H9 (cell line): ENCODE measurements at regions not wholly inside any gene's neighbourhood (a gene's known extent, or its start where the extent isn't known, plus 50 kb on each side); places are given as distances from the start of the nearest gene placed in this dataset.

Experiments used
- DNase-seq: peaks from one replicate; pipeline ENCODE4 v3.0.0-alpha.2; 2017
- H2AFZ ChIP-seq: one replicate; pipeline ENCODE4 v1.6.1; 2013; ENCODE audit warnings: mild to moderate bottlenecking, low read length, control low read depth, moderate library complexity
- H2AK5ac ChIP-seq: 2 replicates; pipeline ENCODE4 v1.6.1; 2013; ENCODE audit warnings: low read length, control low read depth, mixed read lengths; ENCODE audit not compliant: insufficient read length
- H2BK120ac ChIP-seq: one replicate; pipeline ENCODE4 v1.6.1; 2013; ENCODE audit warnings: low read depth, mild to moderate bottlenecking, low read length, control low read depth, inconsistent platforms; ENCODE audit not compliant: poor library complexity, severe bottlenecking
- H2BK12ac ChIP-seq: 2 replicates; pipeline ENCODE4 v1.6.1; 2013; ENCODE audit warnings: low read length, control low read depth, mixed read lengths, low read depth; ENCODE audit not compliant: insufficient read length
- H2BK15ac ChIP-seq: 2 replicates; pipeline ENCODE4 v1.6.1; 2013; ENCODE audit warnings: low read depth, low read length, control low read depth
- H2BK20ac ChIP-seq: one replicate; pipeline ENCODE4 v1.6.1; 2013; ENCODE audit warnings: low read depth, mild to moderate bottlenecking, low read length, control low read depth, inconsistent platforms; ENCODE audit not compliant: poor library complexity, severe bottlenecking
- H2BK5ac ChIP-seq: 2 replicates; pipeline ENCODE4 v1.6.1; 2013; ENCODE audit warnings: low read length, control low read depth, mixed read lengths; ENCODE audit not compliant: insufficient read length
- H3K14ac ChIP-seq: 2 replicates; pipeline ENCODE4 v1.6.1; 2013; ENCODE audit warnings: low read length, control low read depth; ENCODE audit not compliant: insufficient read depth
- H3K18ac ChIP-seq: 2 replicates; pipeline ENCODE4 v1.6.1; 2013; ENCODE audit warnings: low read depth, mild to moderate bottlenecking, mixed read lengths, low read length, control low read depth; ENCODE audit not compliant: insufficient read length
- H3K23ac ChIP-seq: 2 replicates; pipeline ENCODE4 v1.6.1; 2013; ENCODE audit warnings: low read length, control low read depth, mixed read lengths, low read depth; ENCODE audit not compliant: insufficient read length
- H3K23me2 ChIP-seq: 2 replicates; pipeline ENCODE4 v1.6.1; 2013; ENCODE audit warnings: low read depth, mild to moderate bottlenecking, mixed read lengths, low read length, control low read depth; ENCODE audit not compliant: insufficient read length, poor library complexity, severe bottlenecking
- H3K27ac ChIP-seq: 2 replicates; pipeline ENCODE4 v1.5.1; 2013; ENCODE audit warnings: low read length, control low read depth, mixed read lengths, low read depth; ENCODE audit not compliant: insufficient read length
- H3K27me3 ChIP-seq: 2 replicates; pipeline ENCODE4 v1.6.1; 2013; ENCODE audit warnings: low read length, control low read depth, inconsistent platforms; ENCODE audit not compliant: insufficient read depth
- H3K4ac ChIP-seq: 2 replicates; pipeline ENCODE4 v1.6.1; 2013; ENCODE audit warnings: low read depth, mild to moderate bottlenecking, control low read depth, inconsistent platforms, low read length, moderate library complexity
- H3K4me1 ChIP-seq: 2 replicates; pipeline ENCODE4 v1.6.1; 2013; ENCODE audit warnings: low read length, control low read depth, inconsistent platforms; ENCODE audit not compliant: insufficient read depth
- H3K4me2 ChIP-seq: 2 replicates; pipeline ENCODE4 v1.6.1; 2013; ENCODE audit warnings: low read length, control low read depth, mixed read lengths; ENCODE audit not compliant: insufficient read length, insufficient read depth
- H3K56ac ChIP-seq: 2 replicates; pipeline ENCODE4 v1.6.1; 2013; ENCODE audit warnings: low read depth, mild to moderate bottlenecking, mixed read lengths, low read length, control low read depth; ENCODE audit not compliant: insufficient read length
- H3K79me1 ChIP-seq: 2 replicates; pipeline ENCODE4 v1.6.1; 2013; ENCODE audit warnings: low read depth, mild to moderate bottlenecking, moderate library complexity, low read length, control low read depth, inconsistent platforms; ENCODE audit not compliant: insufficient read depth, poor library complexity, severe bottlenecking
- H3K79me2 ChIP-seq: 2 replicates; pipeline ENCODE4 v1.6.1; 2013; ENCODE audit warnings: low read length, control low read depth, inconsistent platforms; ENCODE audit not compliant: insufficient read depth
- H3K9ac ChIP-seq: 2 replicates; pipeline ENCODE4 v1.6.1; 2013; ENCODE audit warnings: low read length, control low read depth, mixed read lengths; ENCODE audit not compliant: insufficient read length; ENCODE audit errors: extremely low read depth
- H3K9me3 ChIP-seq: one replicate; pipeline ENCODE4 v1.6.1; 2013; ENCODE audit warnings: low read depth, low read length, inconsistent platforms; ENCODE audit not compliant: control insufficient read depth
- H3T11ph ChIP-seq: one replicate; pipeline ENCODE4 v1.6.1; 2013; ENCODE audit warnings: mild to moderate bottlenecking, low read length, control low read depth, inconsistent platforms
- H4K20me1 ChIP-seq: one replicate; pipeline ENCODE4 v1.6.1; 2013; ENCODE audit not compliant: control insufficient read depth, insufficient read length, insufficient read depth
- H4K5ac ChIP-seq: 2 replicates; pipeline ENCODE4 v1.6.1; 2013; ENCODE audit warnings: low read depth, mild to moderate bottlenecking, mixed read lengths, low read length, control low read depth; ENCODE audit not compliant: insufficient read length
- H4K8ac ChIP-seq: replicated peaks from 2 replicates; pipeline ENCODE4 v1.6.1; 2013; ENCODE audit warnings: low read length, control low read depth, mixed read lengths, low read depth; ENCODE audit not compliant: insufficient read length
- H4K91ac ChIP-seq: 2 replicates; pipeline ENCODE4 v1.6.1; 2013; ENCODE audit warnings: low read depth, mild to moderate bottlenecking, moderate library complexity, mixed read lengths, low read length, control low read depth; ENCODE audit not compliant: insufficient read length
- H3K27ac Mint-ChIP-seq, 3 experiments: 2 replicates in 2 of 3; 3 replicates in 1 of 3; pipeline ENCODE4 v1.8.0; 2020 to 2021; ENCODE audit warnings: mixed read lengths in 3 of 3, mild to moderate bottlenecking in 1 of 3, moderate library complexity in 1 of 3
- H3K27me3 Mint-ChIP-seq: 2 replicates; pipeline ENCODE4 v1.8.0; 2021; ENCODE audit warnings: low read depth, mild to moderate bottlenecking, moderate library complexity, mixed read lengths
- H3K36me3 Mint-ChIP-seq, 3 experiments: 2 replicates in 2 of 3; 3 replicates in 1 of 3; pipeline ENCODE4 v1.8.0; 2020 to 2021; ENCODE audit warnings: low read depth in 3 of 3, mixed read lengths in 3 of 3; ENCODE audit not compliant: insufficient read depth in 1 of 3
- H3K4me1 Mint-ChIP-seq, 2 experiments: 2 replicates each; pipeline ENCODE4 v1.8.0; 2020; ENCODE audit warnings: mixed read lengths in 2 of 2
- H3K4me3 Mint-ChIP-seq, 2 experiments: 2 replicates in 1 of 2; 3 replicates in 1 of 2; pipeline ENCODE4 v1.8.0; 2020 to 2021; ENCODE audit warnings: mild to moderate bottlenecking in 2 of 2, mixed read lengths in 2 of 2, moderate library complexity in 1 of 2
- H3K9me3 Mint-ChIP-seq, 2 experiments: 2 replicates in 1 of 2; 3 replicates in 1 of 2; pipeline ENCODE4 v1.8.0; 2020; ENCODE audit warnings: mild to moderate bottlenecking in 2 of 2, mixed read lengths in 2 of 2, moderate library complexity in 1 of 2
- WGBS: extraction: QIAGEN DNeasy Blood & Tissue Kit; methylation state at CpG from one replicate; pipeline ENCODE4 v1.1.7; 2013; ENCODE audit warnings: missing lambda C conversion rate, low lambda C conversion rate, mixed read lengths; ENCODE audit not compliant: insufficient read length; ENCODE audit errors: extremely low coverage; 5-methylcytosine and 5-hydroxymethylcytosine counted together
- TF ChIP-seq, protein P1 (sequence below): fragments of 200-600 bp; sonication (generic); conservative IDR thresholded peaks from 3 replicates; pipeline ENCODE4 v1.8.0; 2021; ENCODE audit warnings: antibody characterized with exemption, mild to moderate bottlenecking

DNA sequence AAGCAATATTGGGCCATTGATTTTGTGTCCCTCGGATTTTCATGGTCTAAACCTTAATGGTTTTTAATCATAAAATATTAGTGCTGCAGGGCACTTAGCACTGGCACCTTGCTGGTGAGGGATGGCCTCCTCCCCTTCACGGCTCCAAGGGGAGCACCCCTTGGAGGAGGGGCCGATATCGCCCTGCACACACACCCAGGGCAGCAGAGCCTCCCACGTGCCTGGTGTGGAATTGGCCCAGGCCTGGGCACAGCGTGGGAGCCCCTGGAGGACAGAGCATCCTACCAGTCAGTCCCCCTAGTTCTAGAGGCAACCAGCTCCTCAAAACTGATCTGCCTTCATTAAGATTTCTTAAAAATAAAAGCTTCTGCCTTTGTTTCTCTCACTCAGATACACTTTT lies 90.7 kb upstream of the CSF3R start:
- Histone ChIP-seq H3K56ac (no peak overlapping the region), H3K79me1 (no peaks in the 10 kb centered on the region), H4K91ac (no peak overlapping the region), H3K9me3 (no peaks in the 10 kb centered on the region), H2BK120ac (no peak overlapping the region), H3K4ac (no peak overlapping the region), H3T11ph (no peak overlapping the region), H3K4me1 (no peaks in the 10 kb centered on the region), H2BK15ac (no peak overlapping the region), H3K23me2 (no peaks in the 10 kb centered on the region), H3K27ac (no peak overlapping the region), H2BK5ac (no peak overlapping the region), H4K5ac (no peak overlapping the region), H3K4me2 (no peak overlapping the region), H2AK5ac (no peak overlapping the region), H4K20me1 (no peaks in the 10 kb centered on the region), H3K14ac (no peak overlapping the region), H3K23ac (no peak overlapping the region), H2AFZ (no peak overlapping the region), H2BK20ac (no peak overlapping the region), H2BK12ac (no peak overlapping the region), H4K8ac (no peak overlapping the region), H3K27me3 (no peaks in the 10 kb centered on the region), H3K79me2 (no peaks in the 10 kb centered on the region), H3K18ac (no peak overlapping the region), H3K9ac (no peak overlapping the region)
- TF ChIP-seq, protein P1, sequence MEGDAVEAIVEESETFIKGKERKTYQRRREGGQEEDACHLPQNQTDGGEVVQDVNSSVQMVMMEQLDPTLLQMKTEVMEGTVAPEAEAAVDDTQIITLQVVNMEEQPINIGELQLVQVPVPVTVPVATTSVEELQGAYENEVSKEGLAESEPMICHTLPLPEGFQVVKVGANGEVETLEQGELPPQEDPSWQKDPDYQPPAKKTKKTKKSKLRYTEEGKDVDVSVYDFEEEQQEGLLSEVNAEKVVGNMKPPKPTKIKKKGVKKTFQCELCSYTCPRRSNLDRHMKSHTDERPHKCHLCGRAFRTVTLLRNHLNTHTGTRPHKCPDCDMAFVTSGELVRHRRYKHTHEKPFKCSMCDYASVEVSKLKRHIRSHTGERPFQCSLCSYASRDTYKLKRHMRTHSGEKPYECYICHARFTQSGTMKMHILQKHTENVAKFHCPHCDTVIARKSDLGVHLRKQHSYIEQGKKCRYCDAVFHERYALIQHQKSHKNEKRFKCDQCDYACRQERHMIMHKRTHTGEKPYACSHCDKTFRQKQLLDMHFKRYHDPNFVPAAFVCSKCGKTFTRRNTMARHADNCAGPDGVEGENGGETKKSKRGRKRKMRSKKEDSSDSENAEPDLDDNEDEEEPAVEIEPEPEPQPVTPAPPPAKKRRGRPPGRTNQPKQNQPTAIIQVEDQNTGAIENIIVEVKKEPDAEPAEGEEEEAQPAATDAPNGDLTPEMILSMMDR, result no peak
- Mint-ChIP-seq H3K36me3 (no peaks in the 10 kb centered on the region), H3K9me3 (no peaks in the 10 kb centered on the region), H3K4me3 (no peak overlapping the region), H3K27ac (no peak overlapping the region), H3K4me1 (peaks cover 16 to 24% of the 10 kb centered on the region in 2 experiments), H3K27me3 (peaks cover 16% of the 10 kb centered on the region)
- WGBS, result no CpG with 5 or more reads among the region's 6 CpGs
- no peak for DNase-seq
